Bronchial epithelial cell (primary cell): ENCODE measurements at regions not wholly inside any gene's neighbourhood (a gene's known extent, or its start where the extent isn't known, plus 50 kb on each side); places are given as distances from the start of the nearest gene placed in this dataset.
A peak's percentile ranks its signal among the peaks of the same experiment; 100 is the strongest.

Source experiments
- DNase-seq: peaks from one replicate; pipeline ENCODE4 v3.0.0-alpha.2; 2010; ENCODE audit warnings: low read depth
- FAIRE-seq: peaks from 2 replicates; lab custom pipeline; 2011; peaks lifted over from hg19 to GRCh38; lab: Jason Lieb, UNC
- H3K27me3 ChIP-seq: 2 replicates; pipeline ENCODE4 v1.5.1; 2011; ENCODE audit warnings: low read length; ENCODE audit not compliant: control insufficient read depth, insufficient read depth
- H3K36me3 ChIP-seq: 2 replicates; pipeline ENCODE4 v1.5.1; 2011; ENCODE audit warnings: low read length; ENCODE audit not compliant: control insufficient read depth, insufficient read depth
- H3K4me3 ChIP-seq: 2 replicates; pipeline ENCODE4 v1.5.1; 2011; ENCODE audit warnings: mild to moderate bottlenecking, low read depth, low read length, control low read depth
- TF ChIP-seq, protein P1 (sequence below): IDR thresholded peaks from 2 replicates; pipeline ENCODE4 v1.5.1; 2011; ENCODE audit warnings: mild to moderate bottlenecking, moderate library complexity, low read length, control low read depth, inconsistent platforms; ENCODE audit not compliant: insufficient read depth, severe bottlenecking

DNA sequence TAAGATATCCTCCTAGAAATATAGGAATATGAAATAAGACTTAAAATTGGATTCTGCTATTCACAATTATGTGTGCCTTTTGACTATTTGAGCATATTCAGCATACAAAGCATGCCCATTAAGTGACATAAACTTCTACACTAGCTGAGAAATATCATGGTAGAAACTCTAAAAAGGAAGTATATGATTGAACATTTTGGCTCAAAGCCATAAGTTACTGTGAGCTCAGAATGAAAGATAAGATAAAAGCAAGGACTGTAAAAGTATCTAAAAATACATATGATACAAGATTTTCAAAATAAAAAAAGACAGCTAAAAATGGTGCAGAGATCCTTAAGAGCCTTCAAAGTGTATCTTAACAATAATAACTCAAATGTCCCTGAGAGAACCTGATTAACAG lies 340.5 kb upstream of the SLC39A10 start:
- TF ChIP-seq, protein P1, sequence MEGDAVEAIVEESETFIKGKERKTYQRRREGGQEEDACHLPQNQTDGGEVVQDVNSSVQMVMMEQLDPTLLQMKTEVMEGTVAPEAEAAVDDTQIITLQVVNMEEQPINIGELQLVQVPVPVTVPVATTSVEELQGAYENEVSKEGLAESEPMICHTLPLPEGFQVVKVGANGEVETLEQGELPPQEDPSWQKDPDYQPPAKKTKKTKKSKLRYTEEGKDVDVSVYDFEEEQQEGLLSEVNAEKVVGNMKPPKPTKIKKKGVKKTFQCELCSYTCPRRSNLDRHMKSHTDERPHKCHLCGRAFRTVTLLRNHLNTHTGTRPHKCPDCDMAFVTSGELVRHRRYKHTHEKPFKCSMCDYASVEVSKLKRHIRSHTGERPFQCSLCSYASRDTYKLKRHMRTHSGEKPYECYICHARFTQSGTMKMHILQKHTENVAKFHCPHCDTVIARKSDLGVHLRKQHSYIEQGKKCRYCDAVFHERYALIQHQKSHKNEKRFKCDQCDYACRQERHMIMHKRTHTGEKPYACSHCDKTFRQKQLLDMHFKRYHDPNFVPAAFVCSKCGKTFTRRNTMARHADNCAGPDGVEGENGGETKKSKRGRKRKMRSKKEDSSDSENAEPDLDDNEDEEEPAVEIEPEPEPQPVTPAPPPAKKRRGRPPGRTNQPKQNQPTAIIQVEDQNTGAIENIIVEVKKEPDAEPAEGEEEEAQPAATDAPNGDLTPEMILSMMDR, result no peak
- FAIRE-seq, result no peak
- no peaks in the 10 kb centered on the region for H3K36me3 ChIP-seq
- peak; percentile 4 for DNase-seq
- no peak overlapping the region for H3K4me3 ChIP-seq
- no peaks in the 10 kb centered on the region for H3K27me3 ChIP-seq

DNA sequence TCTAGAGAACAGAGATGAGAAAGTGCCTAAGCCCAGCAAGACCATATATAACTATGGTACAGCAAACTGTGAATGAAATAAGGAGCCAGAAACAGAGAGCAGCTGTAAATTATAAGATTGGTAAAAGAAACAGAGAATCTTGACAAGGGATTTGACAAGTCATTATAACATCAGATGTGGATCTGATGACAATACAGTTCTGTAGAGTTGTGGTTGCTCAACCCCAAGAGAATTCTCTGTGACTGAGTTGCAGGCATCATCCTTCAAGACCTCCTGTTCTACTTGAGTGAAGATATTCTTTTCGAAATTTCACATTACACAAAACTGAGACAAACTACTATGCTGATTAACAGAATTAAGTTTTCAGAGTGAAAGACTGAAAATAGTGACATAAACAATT lies 343.1 kb upstream of the SLC39A10 start:
- FAIRE-seq, result no peak
- DNase-seq, result no peak
- Histone ChIP-seq H3K27me3 (no peaks in the 10 kb centered on the region), H3K36me3 (no peaks in the 10 kb centered on the region), H3K4me3 (no peak overlapping the region)
- TF ChIP-seq, protein P1, result no peak

DNA sequence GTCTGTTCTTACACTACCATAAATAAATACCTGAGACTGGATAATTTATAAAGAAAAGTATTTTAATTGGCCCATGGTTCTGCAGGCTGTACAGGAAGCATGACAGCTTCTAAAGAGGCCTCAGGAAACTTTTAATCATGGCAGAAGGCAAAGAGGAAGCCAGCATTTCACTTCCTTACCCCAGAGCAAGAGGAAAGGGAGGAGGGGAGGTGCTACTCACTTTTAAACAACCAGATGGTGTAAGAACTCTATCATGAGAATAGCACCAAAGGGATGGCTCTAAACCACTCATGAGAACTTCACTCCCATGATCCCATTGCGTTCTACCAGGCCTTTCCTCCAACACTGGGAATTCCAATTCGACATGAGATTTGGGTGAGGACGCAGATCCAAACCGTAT lies 344.4 kb upstream of the SLC39A10 start:
- TF ChIP-seq, protein P1, result no peak
- Histone ChIP-seq H3K36me3 (no peaks in the 10 kb centered on the region), H3K4me3 (no peak overlapping the region), H3K27me3 (no peaks in the 10 kb centered on the region)
- DNase-seq (no peak), FAIRE-seq (no peak)

DNA sequence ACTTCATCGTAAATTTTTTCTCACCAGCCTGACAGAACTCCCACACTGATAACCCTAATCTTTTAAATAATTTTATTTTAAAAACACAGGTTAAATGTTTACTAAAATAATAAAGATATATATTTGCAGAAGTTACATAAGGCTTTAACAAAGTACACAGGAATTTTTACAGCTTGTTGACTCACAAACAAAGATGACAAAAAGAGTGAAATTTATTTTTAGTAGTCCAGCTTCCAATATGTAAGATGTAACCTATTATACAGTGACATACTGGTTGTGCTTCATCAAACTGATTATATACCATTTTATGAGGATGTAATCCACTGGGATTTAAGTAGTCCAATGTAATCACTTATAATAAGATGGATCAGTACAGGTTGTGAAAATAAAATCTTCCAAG lies 348.9 kb upstream of the SLC39A10 start:
- FAIRE-seq, result no peak
- Histone ChIP-seq H3K4me3 (no peak overlapping the region), H3K36me3 (no peaks in the 10 kb centered on the region), H3K27me3 (no peaks in the 10 kb centered on the region)
- no peak for DNase-seq
- TF ChIP-seq, protein P1, result no peak

DNA sequence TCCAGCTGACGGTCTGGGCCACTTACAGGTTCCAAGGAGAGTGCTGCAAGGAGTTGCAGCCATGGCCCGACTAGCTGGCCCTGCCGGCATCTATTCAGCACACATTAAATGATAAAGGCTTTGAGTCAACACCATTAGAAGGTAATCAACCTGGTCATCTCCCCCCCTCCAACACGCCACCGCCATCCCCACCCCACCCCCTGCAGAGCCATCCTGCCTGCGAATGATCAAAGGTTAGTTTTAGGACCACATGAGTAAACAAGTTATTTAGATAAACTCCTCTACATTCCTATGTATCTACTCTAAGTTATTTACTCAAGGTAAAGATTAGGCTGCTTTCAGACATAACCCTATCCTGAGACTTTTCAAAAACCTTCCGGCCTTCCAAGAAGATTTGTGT lies 349.3 kb upstream of the SLC39A10 start:
- TF ChIP-seq, protein P1, result no peak
- Histone ChIP-seq H3K27me3 (no peaks in the 10 kb centered on the region), H3K4me3 (no peak overlapping the region), H3K36me3 (no peaks in the 10 kb centered on the region)
- FAIRE-seq (no peak), DNase-seq (no peak)

DNA sequence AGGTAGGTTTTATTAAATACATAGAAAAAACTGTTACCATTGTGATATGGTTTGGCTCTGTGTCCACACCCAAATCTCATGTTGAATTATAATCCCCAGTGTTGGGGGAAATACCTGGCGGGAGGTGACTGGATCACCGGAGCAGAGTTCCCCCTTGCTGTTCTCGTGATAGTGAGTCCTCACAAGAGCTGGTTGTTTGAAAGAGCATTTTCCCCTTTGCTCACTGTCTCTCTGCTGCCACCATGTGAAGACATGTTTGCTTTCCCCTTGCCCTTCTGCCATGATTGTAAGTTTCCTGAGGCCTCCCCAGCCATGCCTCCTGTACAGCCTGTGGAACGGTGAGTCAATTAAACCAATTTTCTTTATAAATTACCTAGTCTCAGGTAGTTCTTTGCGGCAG lies 352.7 kb upstream of the SLC39A10 start:
- H3K27me3 ChIP-seq, result no peaks in the 10 kb centered on the region
- H3K4me3 ChIP-seq, result no peak overlapping the region
- H3K36me3 ChIP-seq, result no peaks in the 10 kb centered on the region
- FAIRE-seq, result no peak
- TF ChIP-seq, protein P1, result peak; percentile 21
- peak; percentile 48 for DNase-seq
